Tibial nerve (tissue), 4 donors: ENCODE measurements at regions not wholly inside any gene's neighbourhood (a gene's known extent, or its start where the extent isn't known, plus 50 kb on each side); places are given as distances from the start of the nearest gene placed in this dataset.

ENCODE experiments used
- DNase-seq, 2 donors: peaks; one replicate each; pipeline ENCODE4 v3.0.0-alpha.2; 2019; ENCODE audit warnings: low spot score in 2 of 2
- H3K27ac ChIP-seq, 4 donors: fragments of 200-600 bp; sonication (generic) in 3 of 4; one replicate each; pipeline ENCODE4 v1.5.1; 2017 to 2019; ENCODE audit warnings: mild to moderate bottlenecking in 1 of 4
- H3K27me3 ChIP-seq, 2 donors: fragments of 200-600 bp; sonication (generic) in 1 of 2; one replicate each; pipeline versions ENCODE4 v1.5.1 to v1.6.0; 2017 to 2019
- H3K36me3 ChIP-seq, 3 donors: fragments of 200-600 bp; sonication (generic); one replicate each; pipeline ENCODE4 v1.5.1; 2018 to 2019
- H3K4me1 ChIP-seq, 4 donors: fragments of 200-600 bp; sonication (generic) in 3 of 4; one replicate each; pipeline ENCODE4 v1.5.1; 2017 to 2019
- H3K4me3 ChIP-seq, 4 donors: fragments of 200-600 bp; sonication (generic) in 3 of 4; one replicate each; pipeline ENCODE4 v1.5.1; 2017 to 2019; ENCODE audit warnings: mild to moderate bottlenecking in 1 of 4, moderate library complexity in 1 of 4
- H3K9me3 ChIP-seq, 4 donors: fragments of 200-600 bp; sonication (generic) in 3 of 4; one replicate each; pipeline ENCODE4 v1.5.1; 2017 to 2019
- CTCF ChIP-seq, 5 experiments: fragments of 200-600 bp in 3 of 5; fragments of 450-650 bp in 2 of 5; sonication (generic) in 3 of 5; IDR thresholded peaks; one replicate each; pipeline ENCODE4 v1.5.1; 2016 to 2019; ENCODE audit warnings: antibody characterized with exemption in 5 of 5, mild to moderate bottlenecking in 3 of 5, moderate library complexity in 2 of 5
- EP300 ChIP-seq, 2 donors: sonication (generic); formaldehyde crosslinking; IDR thresholded peaks; one replicate each; pipeline ENCODE4 v1.6.1; 2017; ENCODE audit warnings: antibody characterized with exemption in 2 of 2, mild to moderate bottlenecking in 1 of 2
- POLR2A ChIP-seq, 2 donors: fragments of 450-650 bp; IDR thresholded peaks; one replicate each; pipeline ENCODE4 v1.6.1; 2017; ENCODE audit warnings: antibody characterized with exemption in 2 of 2, mild to moderate bottlenecking in 2 of 2, moderate library complexity in 2 of 2
- WGBS, 2 donors: methylation state at CpG; one replicate each; pipeline ENCODE4 v1.1.5; 2018; 5-methylcytosine and 5-hydroxymethylcytosine counted together

- Histone ChIP-seq H3K36me3 (no peaks in the 10 kb centered on the region), H3K9me3 (no peaks in the 10 kb centered on the region), H3K4me3 (no peak overlapping the region), H3K4me1 (peaks cover 0 to 9% (median 0%) of the 10 kb centered on the region in 4 donors), H3K27ac (no peak overlapping the region), H3K27me3 (no peaks in the 10 kb centered on the region)
- 68 to 70% methylated on average over 5 of the region's 5 CpGs for WGBS, 2 donors
- TF ChIP-seq EP300 (IDR thresholded peaks at IDR 0.05): no peak
- no peak for TF ChIP-seq POLR2A (IDR thresholded peaks at IDR 0.05)
- DNase-seq: no peak
Observed at GRCh38 chr4:15376145-15376544, 51.7 kb upstream of the C1QTNF7 start.

- Histone ChIP-seq H3K4me1 (peaks cover 0 to 9% (median 0%) of the 10 kb centered on the region in 4 donors), H3K27ac (no peak overlapping the region), H3K9me3 (no peaks in the 10 kb centered on the region), H3K36me3 (no peaks in the 10 kb centered on the region), H3K4me3 (no peak overlapping the region), H3K27me3 (no peaks in the 10 kb centered on the region)
- WGBS, 2 donors: 56 to 70% methylated on average over 2 of the region's 2 CpGs
- TF ChIP-seq CTCF (IDR thresholded peaks at IDR 0.05) (no peak), EP300 (IDR thresholded peaks at IDR 0.05) (no peak), POLR2A (IDR thresholded peaks at IDR 0.05) (no peak)
- DNase-seq: no peak
Observed at GRCh38 chr4:15376594-15376993, 51.2 kb upstream of the C1QTNF7 start.
